Cardiac muscle cell (in vitro differentiated cells and primary cell): ENCODE measurements at regions not wholly inside any gene's neighbourhood (a gene's known extent, or its start where the extent isn't known, plus 50 kb on each side); places are given as distances from the start of the nearest gene placed in this dataset.

Experiments used
- DNase-seq, 2 donors: peaks; one replicate each; pipeline versions ENCODE4 v3.0.0 to v3.0.0-alpha.2; 2010 to 2017; ENCODE audit warnings: low read depth in 1 of 2, low spot score in 1 of 2
- H3K27ac ChIP-seq: fragments of 200-600 bp; sonication (generic); 2 replicates; pipeline ENCODE4 v1.5.1; 2016
- H3K27me3 ChIP-seq: fragments of 200-600 bp; sonication (generic); 2 replicates; pipeline ENCODE4 v1.6.0; 2016; ENCODE audit warnings: control low read depth
- H3K36me3 ChIP-seq: fragments of 200-600 bp; sonication (generic); 2 replicates; pipeline ENCODE4 v1.5.1; 2016; ENCODE audit warnings: control low read depth
- H3K4me1 ChIP-seq: fragments of 200-600 bp; sonication (generic); 2 replicates; pipeline ENCODE4 v1.8.1; 2017; ENCODE audit warnings: low read depth, mild to moderate bottlenecking, mixed run types
- H3K4me3 ChIP-seq: fragments of 200-600 bp; sonication (generic); 2 replicates; pipeline ENCODE4 v1.5.1; 2016; ENCODE audit warnings: mild to moderate bottlenecking
- H3K9me3 ChIP-seq: fragments of 200-600 bp; sonication (generic); 2 replicates; pipeline ENCODE4 v1.5.1; 2017; ENCODE audit warnings: low read depth, mild to moderate bottlenecking, control low read depth
- TF ChIP-seq, protein P1 (sequence below): IDR thresholded peaks from 2 replicates; pipeline ENCODE4 v1.5.1; 2012; ENCODE audit warnings: low read depth, mild to moderate bottlenecking, low read length

DNA sequence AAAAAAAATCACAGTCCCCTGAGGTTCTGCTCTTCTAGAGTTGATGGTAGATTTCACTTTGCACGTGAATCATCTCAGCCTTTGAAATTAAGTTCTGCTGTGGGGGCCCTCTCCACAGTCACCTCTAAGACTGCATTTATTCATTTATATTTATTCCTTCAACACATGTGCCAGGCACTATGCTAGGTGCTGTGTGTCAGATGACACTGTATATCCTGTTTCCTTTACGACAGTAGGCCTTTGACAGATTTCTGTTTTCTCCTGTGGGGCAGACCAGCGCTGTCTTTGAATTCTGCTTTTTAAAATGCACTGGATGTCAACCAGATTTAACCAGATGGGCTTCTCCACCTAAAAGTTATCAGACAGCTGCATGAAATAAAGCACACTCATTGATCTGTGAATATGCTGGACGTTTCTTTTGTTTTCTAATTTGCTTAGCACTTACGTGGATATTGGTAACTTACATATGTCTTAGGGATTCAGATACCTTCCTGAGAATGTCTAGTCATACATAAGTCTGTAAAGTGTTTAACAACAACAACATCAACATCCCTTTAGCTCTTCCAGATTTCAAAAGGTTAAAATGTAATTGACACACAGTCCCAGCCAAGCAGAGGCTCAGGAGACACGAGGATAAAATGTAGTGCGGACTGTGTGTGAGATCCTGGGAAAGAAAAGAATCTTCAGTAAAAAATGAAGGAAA lies 525.5 kb upstream of the MCTP2 start:
- TF ChIP-seq, protein P1, sequence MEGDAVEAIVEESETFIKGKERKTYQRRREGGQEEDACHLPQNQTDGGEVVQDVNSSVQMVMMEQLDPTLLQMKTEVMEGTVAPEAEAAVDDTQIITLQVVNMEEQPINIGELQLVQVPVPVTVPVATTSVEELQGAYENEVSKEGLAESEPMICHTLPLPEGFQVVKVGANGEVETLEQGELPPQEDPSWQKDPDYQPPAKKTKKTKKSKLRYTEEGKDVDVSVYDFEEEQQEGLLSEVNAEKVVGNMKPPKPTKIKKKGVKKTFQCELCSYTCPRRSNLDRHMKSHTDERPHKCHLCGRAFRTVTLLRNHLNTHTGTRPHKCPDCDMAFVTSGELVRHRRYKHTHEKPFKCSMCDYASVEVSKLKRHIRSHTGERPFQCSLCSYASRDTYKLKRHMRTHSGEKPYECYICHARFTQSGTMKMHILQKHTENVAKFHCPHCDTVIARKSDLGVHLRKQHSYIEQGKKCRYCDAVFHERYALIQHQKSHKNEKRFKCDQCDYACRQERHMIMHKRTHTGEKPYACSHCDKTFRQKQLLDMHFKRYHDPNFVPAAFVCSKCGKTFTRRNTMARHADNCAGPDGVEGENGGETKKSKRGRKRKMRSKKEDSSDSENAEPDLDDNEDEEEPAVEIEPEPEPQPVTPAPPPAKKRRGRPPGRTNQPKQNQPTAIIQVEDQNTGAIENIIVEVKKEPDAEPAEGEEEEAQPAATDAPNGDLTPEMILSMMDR: no peak

DNA sequence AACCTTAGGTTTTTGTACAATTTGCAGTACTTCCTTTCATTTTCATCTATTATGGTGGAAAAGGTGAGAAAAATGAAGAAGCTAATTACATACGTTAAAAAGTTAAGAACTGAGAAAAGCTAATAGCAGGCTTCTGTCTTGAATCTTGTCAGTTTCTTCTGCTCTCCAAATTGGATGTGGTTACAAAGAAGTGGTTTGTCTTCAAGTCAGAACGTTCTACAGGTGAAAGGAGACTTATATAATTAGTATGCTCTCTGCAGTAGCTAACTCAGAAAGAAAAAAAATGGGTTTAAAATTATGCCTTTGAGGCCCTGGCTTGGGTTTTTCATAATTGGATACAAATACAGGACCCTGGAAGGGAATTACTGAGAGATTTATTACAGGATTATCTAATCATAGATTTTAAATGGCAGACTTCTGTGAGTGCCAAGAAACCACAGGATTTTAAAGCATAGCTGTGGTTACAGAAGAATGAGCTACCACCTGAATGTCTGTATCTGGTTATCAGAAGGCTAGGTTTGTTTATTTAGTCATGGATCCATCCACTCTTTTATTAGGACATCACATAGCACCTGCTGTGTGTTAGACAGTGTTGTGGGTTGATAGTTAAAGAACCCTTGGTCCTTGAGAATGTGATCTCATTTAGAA lies 528.1 kb upstream of the MCTP2 start:
- DNase-seq: no peak
- Histone ChIP-seq H3K36me3 (no peaks in the 10 kb centered on the region), H3K27ac (no peak overlapping the region), H3K4me1 (no peaks in the 10 kb centered on the region), H3K4me3 (no peak overlapping the region), H3K27me3 (peaks cover 6% of the 10 kb centered on the region), H3K9me3 (no peaks in the 10 kb centered on the region)
- TF ChIP-seq, protein P1: no peak

More for the DNA sequence above, 525.5 kb upstream of the MCTP2 start:
- H3K27ac ChIP-seq: no peak overlapping the region
- no peak overlapping the region for H3K4me3 ChIP-seq
- DNase-seq: no peak
- no peaks in the 10 kb centered on the region for H3K4me1 ChIP-seq
- H3K36me3 ChIP-seq: no peaks in the 10 kb centered on the region
- H3K27me3 ChIP-seq: peaks cover 6% of the 10 kb centered on the region
- H3K9me3 ChIP-seq: no peaks in the 10 kb centered on the region

DNA sequence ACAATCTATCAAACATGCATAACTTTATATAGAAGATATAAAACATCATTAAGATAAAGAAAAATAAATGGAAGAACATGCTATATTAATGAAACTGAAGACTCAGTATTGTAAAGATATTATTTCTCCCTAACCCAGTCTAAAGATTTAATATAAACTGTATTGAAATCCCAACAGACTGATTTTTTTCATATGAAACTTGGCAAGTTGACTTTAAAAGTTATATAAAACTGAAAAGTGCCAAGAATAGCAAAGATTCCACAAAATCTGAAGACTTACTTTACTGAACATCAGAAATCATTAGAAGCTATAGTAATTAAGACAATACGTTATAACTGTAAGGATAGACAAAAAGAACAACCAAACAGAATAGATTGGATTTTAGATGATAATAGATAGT lies 531.3 kb upstream of the MCTP2 start:
- no peak for DNase-seq
- no peaks in the 10 kb centered on the region for H3K4me1 ChIP-seq
- no peak overlapping the region for H3K4me3 ChIP-seq
- TF ChIP-seq, protein P1: no peak
- no peaks in the 10 kb centered on the region for H3K27me3 ChIP-seq
- H3K9me3 ChIP-seq: no peaks in the 10 kb centered on the region
- no peak overlapping the region for H3K27ac ChIP-seq
- no peaks in the 10 kb centered on the region for H3K36me3 ChIP-seq

DNA sequence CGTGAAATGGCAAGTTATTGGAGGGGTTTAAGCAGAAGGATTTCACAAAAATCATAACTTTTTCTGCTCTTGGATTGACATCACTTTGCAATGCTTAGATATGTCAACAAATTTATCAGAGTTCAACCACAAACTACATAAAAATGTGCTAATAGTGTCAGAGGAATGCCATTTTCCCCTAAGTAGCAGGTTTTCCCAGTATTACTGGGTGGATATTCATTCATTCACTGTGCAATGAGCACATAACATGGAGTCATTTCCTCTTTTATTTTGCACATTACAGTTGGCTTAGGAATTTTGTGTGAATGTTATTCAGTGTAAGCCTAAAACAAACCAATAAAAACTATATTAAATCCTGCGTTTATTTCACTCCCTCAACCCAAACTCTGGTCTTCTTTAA lies 537.3 kb upstream of the MCTP2 start:
- no peak overlapping the region for H3K4me3 ChIP-seq
- H3K4me1 ChIP-seq: no peaks in the 10 kb centered on the region
- no peak overlapping the region for H3K27ac ChIP-seq
- no peaks in the 10 kb centered on the region for H3K36me3 ChIP-seq
- TF ChIP-seq, protein P1: no peak
- H3K9me3 ChIP-seq: no peaks in the 10 kb centered on the region
- no peak for DNase-seq
- no peaks in the 10 kb centered on the region for H3K27me3 ChIP-seq

DNA sequence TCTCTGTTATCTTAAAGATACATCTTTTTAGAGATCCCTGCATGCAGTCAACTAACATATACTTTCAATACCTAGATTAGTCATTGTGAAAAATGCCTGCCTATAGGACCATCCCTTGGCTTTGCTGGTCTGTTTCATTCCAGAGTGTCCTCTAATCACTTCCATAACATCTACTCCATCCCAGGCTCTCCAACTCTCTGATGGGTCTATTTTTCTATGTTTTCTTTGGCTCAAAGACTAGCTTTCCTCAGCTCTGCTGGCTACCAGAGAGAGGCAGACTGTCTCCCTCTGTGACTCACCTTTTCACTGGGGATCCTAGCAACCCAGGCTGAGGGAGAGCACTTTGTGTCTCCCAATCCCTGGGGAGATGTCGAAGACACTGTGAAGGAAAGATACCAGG lies 547.7 kb upstream of the MCTP2 start:
- no peaks in the 10 kb centered on the region for H3K27me3 ChIP-seq
- TF ChIP-seq, protein P1: no peak
- DNase-seq: no peak
- H3K9me3 ChIP-seq: no peaks in the 10 kb centered on the region
- no peak overlapping the region for H3K4me3 ChIP-seq
- H3K4me1 ChIP-seq: no peaks in the 10 kb centered on the region
- no peak overlapping the region for H3K27ac ChIP-seq
- no peaks in the 10 kb centered on the region for H3K36me3 ChIP-seq
